NCI-H1417 (cell line): ENCODE measurements at regions not wholly inside any gene's neighbourhood (a gene's known extent, or its start where the extent isn't known, plus 50 kb on each side); places are given as distances from the start of the nearest gene placed in this dataset.

Source experiments
- DNase-seq, 3 experiments: peaks; one replicate each; lab custom pipeline; 2025; lab: John Stamatoyannopoulos, UW

- DNase-seq, result no peak
Measured at GRCh38 chr2:177342736-177343135, 49.8 kb upstream of the AGPS start.
